Testis (tissue), 2 donors: ENCODE measurements at regions not wholly inside any gene's neighbourhood (a gene's known extent, or its start where the extent isn't known, plus 50 kb on each side); places are given as distances from the start of the nearest gene placed in this dataset.

Experiments used
- CTCF ChIP-seq, 3 experiments: fragments of 450-650 bp in 2 of 3; fragments of 200-600 bp in 1 of 3; sonication (generic) in 1 of 3; IDR thresholded peaks; one replicate each; pipeline ENCODE4 v1.5.1; 2016 to 2019; ENCODE audit warnings: antibody characterized with exemption in 3 of 3, mild to moderate bottlenecking in 2 of 3, moderate library complexity in 1 of 3
- POLR2A ChIP-seq: fragments of 450-650 bp; IDR thresholded peaks from one replicate; pipeline ENCODE4 v1.6.1; 2017; ENCODE audit warnings: antibody characterized with exemption, mild to moderate bottlenecking, moderate library complexity

- no peak for TF ChIP-seq POLR2A
- no peak for TF ChIP-seq CTCF (IDR thresholded peaks at IDR 0.05)
These were observed 845.4 kb upstream of the ADAMTS5 start for GRCh38 chr21:27812279-27812678.
